ENCODE measurements at regions not wholly inside any gene's neighbourhood (a gene's known extent, or its start where the extent isn't known, plus 50 kb on each side); places are given as distances from the start of the nearest gene placed in this dataset.

- TF ChIP-seq POLR2A (IDR thresholded peaks at IDR 0.05) (no peak), CTCF (IDR thresholded peaks at IDR 0.05) (no peak)
- Histone ChIP-seq H3K9me3 (replicated peaks in 1 of 3) (no peaks in the 10 kb centered on the region), H3K4me3 (no peak overlapping the region), H3K27ac (no peak overlapping the region), H3K36me3 (replicated peaks in 1 of 2) (no peaks in the 10 kb centered on the region), H3K27me3 (no peaks in the 10 kb centered on the region), H3K4me1 (replicated peaks in 1 of 2) (peaks cover 0 to 3% of the 10 kb centered on the region in 2 donors)
- DNase-seq, result no peak
- intact Hi-C loops (cut with DNase I), result no loop called here
- 89 to 96% (median 90%) methylated on average over 2 of the region's 2 CpGs for WGBS, 4 donors
These were observed 231.4 kb downstream of the BLID start for GRCh38 chr11:121884626-121885025.

GRCh38 chr11:121881806-121882205 is 234.2 kb downstream of the BLID start:
- Histone ChIP-seq H3K9me3 (replicated peaks in 1 of 3) (no peaks in the 10 kb centered on the region), H3K4me3 (no peak overlapping the region), H3K27ac (no peak overlapping the region), H3K4me1 (replicated peaks in 1 of 2) (no peaks in the 10 kb centered on the region), H3K36me3 (replicated peaks in 1 of 2) (no peaks in the 10 kb centered on the region), H3K27me3 (no peaks in the 10 kb centered on the region)
- 82 to 92% (median 87%) methylated on average over 4 of the region's 4 CpGs for WGBS, 4 donors
- intact Hi-C loops (cut with DNase I), result no loop called here
- no peak for TF ChIP-seq CTCF (IDR thresholded peaks at IDR 0.05)
- TF ChIP-seq POLR2A (IDR thresholded peaks at IDR 0.05), result no peak
- no peak for DNase-seq

- no peaks in the 10 kb centered on the region for H3K36me3 ChIP-seq (replicated peaks in 1 of 2)
- intact Hi-C loops (cut with DNase I), result no loop called here
- no peak for DNase-seq
- H3K27ac ChIP-seq, result no peak overlapping the region
- no peaks in the 10 kb centered on the region for H3K9me3 ChIP-seq (replicated peaks in 1 of 3)
- WGBS, 4 donors, result 73 to 80% (median 74%) methylated on average over 6 of the region's 6 CpGs
- no peak overlapping the region for H3K4me3 ChIP-seq
- no peaks in the 10 kb centered on the region for H3K27me3 ChIP-seq
- no peak for TF ChIP-seq POLR2A (IDR thresholded peaks at IDR 0.05)
- no peaks in the 10 kb centered on the region for H3K4me1 ChIP-seq (replicated peaks in 1 of 2)
These were observed 238.9 kb downstream of the BLID start for GRCh38 chr11:121877152-121877551.

GRCh38 chr11:121873766-121874165 is 242.2 kb downstream of the BLID start:
- no peak overlapping the region for H3K4me3 ChIP-seq
- no peak overlapping the region for H3K27ac ChIP-seq
- TF ChIP-seq CTCF (IDR thresholded peaks at IDR 0.05) (no peak), POLR2A (IDR thresholded peaks at IDR 0.05) (no peak)
- H3K36me3 ChIP-seq (replicated peaks in 1 of 2), result no peaks in the 10 kb centered on the region
- no peak for DNase-seq
- no peaks in the 10 kb centered on the region for H3K9me3 ChIP-seq (replicated peaks in 1 of 3)
- peaks cover 0 to 21% of the 10 kb centered on the region in 2 donors for H3K4me1 ChIP-seq (replicated peaks in 1 of 2)
- no peaks in the 10 kb centered on the region for H3K27me3 ChIP-seq
- intact Hi-C loops (cut with DNase I), result no loop called here
- WGBS, 4 donors, result 92 to 99% (median 93%) methylated on average over 4 of the region's 4 CpGs

GRCh38 chr11:121872356-121872755 is 243.7 kb downstream of the BLID start:
- no peak for DNase-seq
- intact Hi-C loops (cut with DNase I), result no loop called here
- no peak for TF ChIP-seq POLR2A (IDR thresholded peaks at IDR 0.05)
- no peak for TF ChIP-seq CTCF (IDR thresholded peaks at IDR 0.05)
- Histone ChIP-seq H3K27me3 (no peaks in the 10 kb centered on the region), H3K27ac (no peak overlapping the region), H3K4me3 (no peak overlapping the region), H3K36me3 (replicated peaks in 1 of 2) (no peaks in the 10 kb centered on the region), H3K4me1 (replicated peaks in 1 of 2) (peaks cover 0 to 21% of the 10 kb centered on the region in 2 donors), H3K9me3 (replicated peaks in 1 of 3) (no peaks in the 10 kb centered on the region)
- WGBS, 4 donors, result 82 to 88% (median 87%) methylated on average over 5 of the region's 5 CpGs

Data from adrenal gland (tissue), 9 donors.